ENCODE measurements at regions not wholly inside any gene's neighbourhood (a gene's known extent, or its start where the extent isn't known, plus 50 kb on each side); places are given as distances from the start of the nearest gene placed in this dataset.

DNA sequence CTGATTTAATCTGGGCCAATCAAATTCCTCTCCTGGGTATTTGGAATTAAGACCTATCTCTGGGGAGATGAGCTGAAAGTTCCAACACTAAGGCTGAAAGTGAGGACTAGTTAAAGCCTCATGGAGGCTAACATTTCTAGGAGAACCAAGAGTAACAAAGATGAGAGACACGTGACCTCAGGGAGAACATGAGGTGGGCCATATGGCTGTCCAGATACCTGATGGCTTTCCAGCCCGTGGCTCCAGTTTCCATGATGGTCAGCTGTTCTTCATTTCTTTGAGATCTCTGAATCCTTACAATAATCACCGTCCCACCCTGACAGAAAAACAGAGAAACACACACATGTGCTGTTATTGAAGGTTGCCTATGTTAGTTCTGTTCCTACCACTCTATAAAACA is 66.1 kb downstream of the LEPR start:
- DNase-seq (ENCODE audit: low read depth in 2 of 2, low spot score in 1 of 2): no peak

GRCh38 chr1:65489481-65489880 is 69.0 kb downstream of the LEPR start:
- DNase-seq (ENCODE audit: low read depth in 2 of 2, low spot score in 1 of 2): no peak

GRCh38 chr1:65490231-65491009 is 70.0 kb downstream of the LEPR start:
- DNase-seq (ENCODE audit: low read depth in 2 of 2, low spot score in 1 of 2): no peak

DNA sequence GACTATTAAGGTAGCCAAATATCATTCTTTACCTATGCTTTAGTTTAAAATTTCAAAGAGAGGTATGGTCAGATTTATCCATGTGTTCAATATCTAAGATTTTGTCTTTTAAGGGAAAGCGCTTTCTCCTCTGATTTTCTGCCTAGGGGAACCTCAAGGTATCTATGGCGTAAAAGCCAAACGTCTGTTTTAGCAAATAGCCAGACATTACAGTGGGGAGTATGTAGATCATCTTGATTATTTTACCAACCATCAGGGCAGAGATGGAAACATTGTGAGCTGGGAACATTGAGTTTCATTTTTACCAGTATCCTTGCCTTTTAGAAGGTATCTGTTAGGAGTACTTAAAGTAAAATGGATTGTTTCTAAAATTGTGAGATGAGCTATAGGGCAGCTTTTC is 71.0 kb downstream of the LEPR start:
- no peak for DNase-seq (ENCODE audit: low read depth in 2 of 2, low spot score in 1 of 2)

GRCh38 chr1:65493802-65494201 is 73.3 kb downstream of the LEPR start:
- DNase-seq (ENCODE audit: low read depth in 2 of 2, low spot score in 1 of 2): no peak

DNA sequence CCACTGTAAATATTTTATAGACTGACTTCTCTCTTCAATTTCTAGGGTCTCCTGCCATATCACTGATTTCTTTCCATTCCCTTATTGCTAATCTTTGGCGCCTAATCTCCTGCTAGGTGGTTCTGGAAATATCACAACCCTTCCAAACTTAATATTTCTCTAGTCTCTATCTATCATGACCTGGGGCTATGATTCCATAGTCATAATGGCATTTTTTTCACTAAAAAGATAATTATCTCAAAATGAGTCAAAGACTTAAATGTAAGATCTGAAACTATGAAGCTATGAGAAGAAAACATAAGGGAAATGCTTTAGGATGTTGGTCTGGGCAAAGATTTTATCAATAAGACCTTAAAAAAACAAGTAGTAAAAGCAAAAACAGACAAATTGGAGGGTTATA is 74.2 kb downstream of the LEPR start:
- no peak for DNase-seq (ENCODE audit: low read depth in 2 of 2, low spot score in 1 of 2)

DNA sequence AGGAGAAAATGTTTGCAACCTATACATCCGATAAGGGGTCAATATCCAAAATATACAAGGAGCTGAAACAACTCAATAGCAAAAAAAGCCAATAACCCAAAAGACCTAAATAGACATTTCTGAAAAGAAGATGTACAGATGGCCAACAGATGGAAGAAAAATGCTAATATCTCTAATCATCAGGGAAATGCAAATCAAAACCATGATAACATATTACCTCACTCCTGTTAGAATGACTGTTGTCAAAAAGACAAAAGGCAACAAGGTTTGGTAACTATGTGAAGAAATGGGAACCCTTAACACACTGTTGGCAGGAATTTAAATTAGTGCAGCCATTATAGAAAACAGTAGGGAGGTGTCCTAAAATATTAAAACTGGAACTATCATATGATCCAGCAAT is 74.7 kb downstream of the LEPR start:
- DNase-seq (ENCODE audit: low read depth in 2 of 2, low spot score in 1 of 2): no peak

DNA sequence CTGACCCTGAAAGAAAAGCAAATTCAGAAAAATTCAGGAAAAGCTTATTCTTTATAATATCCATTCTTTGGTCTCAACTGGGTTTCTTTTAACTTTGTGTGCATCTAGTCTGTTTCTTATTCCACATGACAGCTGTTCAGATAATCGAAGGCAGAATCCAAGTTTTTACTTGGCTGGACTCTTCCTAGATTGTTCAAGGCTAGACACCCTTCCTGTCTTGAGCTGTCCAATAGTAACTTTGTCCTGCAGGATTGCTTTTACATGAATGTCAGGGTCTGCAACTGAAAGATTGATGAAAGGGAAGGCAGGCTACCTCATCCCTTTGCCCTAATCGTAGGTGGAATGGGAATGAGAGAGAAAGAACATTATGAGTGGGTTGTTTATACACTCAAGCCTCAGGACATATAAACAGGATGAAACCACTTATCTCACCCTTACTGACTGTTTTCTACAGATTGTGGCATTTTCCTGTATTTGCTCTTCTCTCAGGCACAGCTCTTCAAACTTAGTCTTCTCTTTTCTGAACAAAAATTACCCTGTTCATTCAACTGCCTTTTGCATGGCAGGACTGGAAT is 76.9 kb downstream of the LEPR start:
- DNase-seq (ENCODE audit: low read depth in 2 of 2, low spot score in 1 of 2): no peak

DNA sequence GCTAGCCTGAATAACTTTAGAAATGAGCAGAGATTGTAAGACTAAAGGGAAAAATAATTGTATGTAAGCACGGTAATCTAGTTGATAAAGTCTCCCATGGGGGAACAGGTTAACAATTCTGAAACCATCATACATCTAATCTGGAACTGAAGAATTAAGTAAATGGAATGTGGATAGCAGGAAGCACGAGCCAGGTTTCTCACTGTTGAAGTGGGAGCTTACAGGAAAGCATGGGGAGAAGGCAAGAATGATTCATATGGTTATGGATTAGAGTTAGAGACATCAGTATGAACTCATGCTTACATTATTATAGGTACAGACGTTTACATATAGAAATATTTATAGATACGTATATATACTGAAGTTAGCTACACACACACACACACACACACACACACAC is 83.0 kb downstream of the LEPR start:
- no peak for DNase-seq (ENCODE audit: low read depth in 2 of 2, low spot score in 1 of 2)

DNA sequence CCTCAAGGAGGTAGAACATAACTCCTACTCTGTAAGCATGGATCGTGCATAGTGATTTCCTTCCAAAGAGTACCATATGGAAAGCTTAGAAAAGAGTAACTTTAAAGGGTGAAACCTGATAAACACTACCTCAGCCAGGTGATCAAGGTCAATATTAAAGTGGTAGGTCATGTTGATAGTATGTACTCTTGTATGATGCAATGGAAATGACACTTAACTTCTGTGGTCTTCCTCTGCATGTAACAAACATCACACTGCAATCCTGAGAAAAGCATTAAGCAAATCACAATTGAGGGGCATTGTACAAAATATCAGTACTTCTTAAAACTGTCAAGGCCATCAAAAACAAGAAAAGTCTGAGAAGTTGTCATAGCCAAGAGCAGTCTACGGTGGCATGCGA is 83.8 kb downstream of the LEPR start:
- DNase-seq (ENCODE audit: low read depth in 2 of 2, low spot score in 1 of 2): no peak

GRCh38 chr1:65505547-65506300 is 85.3 kb downstream of the LEPR start:
- no peak for DNase-seq (ENCODE audit: low read depth in 2 of 2, low spot score in 1 of 2)

DNA sequence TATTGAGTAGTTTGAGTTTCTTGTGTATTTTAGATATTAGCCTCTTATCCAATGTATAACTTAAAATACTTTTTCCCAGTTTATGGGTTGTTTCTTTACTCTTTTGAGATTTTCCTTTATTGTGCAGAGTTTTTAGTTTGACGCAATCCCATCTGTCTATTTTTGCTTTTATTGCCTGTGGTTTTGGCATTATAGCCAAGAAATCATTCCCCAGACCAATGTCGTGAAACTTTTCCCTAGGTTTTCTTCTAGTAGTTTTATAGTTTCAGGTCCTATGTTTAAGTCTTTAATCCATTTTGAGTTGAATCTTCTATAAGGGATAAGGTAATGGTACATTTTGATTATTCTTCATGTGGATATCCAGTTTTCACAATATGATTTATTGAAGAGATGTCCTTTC is 87.6 kb downstream of the LEPR start:
- no peak for DNase-seq (ENCODE audit: low read depth in 2 of 2, low spot score in 1 of 2)

DNA sequence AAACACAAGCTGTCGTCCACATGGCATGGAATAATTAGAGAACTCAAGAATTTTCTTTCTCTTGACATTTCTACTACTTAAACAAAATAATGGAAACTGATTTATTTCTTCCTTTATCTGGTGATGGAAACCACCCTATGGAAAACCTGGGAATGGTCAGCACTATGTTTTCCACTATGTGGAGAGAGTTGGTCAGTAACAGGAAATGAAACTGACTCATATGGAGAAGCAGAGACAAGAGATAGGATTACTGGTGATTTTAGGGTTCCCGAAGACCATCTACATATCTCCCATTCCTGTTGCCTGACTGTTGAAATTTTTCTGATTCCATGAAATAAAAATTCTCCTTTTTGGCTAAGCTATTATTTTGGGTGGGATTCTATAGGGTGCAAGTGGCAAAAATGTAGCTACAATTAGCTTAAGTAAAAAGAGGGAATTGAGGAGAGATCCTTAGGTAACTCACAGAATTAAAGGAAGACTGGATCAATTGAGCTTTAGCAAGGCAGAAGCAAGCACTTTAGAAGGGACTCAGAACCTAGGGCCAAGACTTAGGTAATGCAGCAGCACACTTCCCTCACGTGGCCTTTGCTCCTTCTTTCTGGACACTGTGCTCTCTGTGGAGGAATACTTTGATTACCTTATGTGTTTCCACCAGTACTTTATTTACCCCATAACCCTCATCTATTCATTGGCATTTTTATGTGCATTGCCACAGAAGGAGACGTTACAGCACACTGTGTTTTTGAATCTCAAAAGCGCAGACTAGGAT is 89.6 kb downstream of the LEPR start:
- no peak for DNase-seq (ENCODE audit: low read depth in 2 of 2, low spot score in 1 of 2)

- no peak for DNase-seq (ENCODE audit: low read depth in 2 of 2, low spot score in 1 of 2)
These were observed 90.5 kb downstream of the LEPR start for GRCh38 chr1:65510961-65511360.

GRCh38 chr1:65512383-65512782 is 91.9 kb downstream of the LEPR start:
- DNase-seq (ENCODE audit: low read depth in 2 of 2, low spot score in 1 of 2): no peak

DNA sequence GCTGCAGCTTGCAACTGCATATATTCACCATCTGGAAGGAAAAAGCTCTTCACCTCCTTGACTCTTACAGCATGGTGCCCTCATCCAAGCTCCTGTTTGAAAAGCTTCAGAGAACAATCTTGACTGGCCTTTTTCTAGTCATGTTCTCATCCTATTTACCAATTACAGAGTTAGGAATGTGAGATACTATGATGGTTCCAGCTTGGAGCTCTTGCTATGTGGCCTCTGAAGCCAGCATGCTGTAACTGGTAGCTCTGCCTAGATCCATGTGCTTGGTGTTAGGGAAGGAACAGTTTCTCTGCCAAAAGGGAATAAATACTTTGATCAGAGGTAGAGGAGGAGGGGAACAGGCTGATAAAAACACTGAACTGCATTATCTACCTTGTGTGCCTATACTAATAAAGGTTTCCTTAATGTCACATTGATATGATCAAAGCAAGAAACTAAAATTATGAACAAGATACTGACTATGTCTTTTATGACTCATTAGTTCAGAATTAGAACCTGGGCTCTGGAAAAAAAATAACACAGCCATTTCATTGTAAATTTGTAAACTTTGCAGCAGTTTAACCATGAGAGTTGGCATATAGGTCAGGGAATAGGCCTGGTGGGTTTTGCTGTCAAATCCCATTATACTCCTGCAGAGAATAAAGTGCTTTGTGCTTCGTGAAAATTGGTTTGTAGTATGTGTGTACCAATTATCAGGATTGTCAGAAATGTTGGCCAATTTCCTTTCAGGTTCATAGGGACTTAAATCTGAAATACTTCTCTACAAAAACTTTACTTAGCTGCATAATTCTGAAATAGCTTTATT is 92.7 kb downstream of the LEPR start:
- DNase-seq (ENCODE audit: low read depth in 2 of 2, low spot score in 1 of 2): no peak

- no peak for DNase-seq (ENCODE audit: low read depth in 2 of 2, low spot score in 1 of 2)
These were observed 93.6 kb downstream of the LEPR start for GRCh38 chr1:65514041-65514440.

- DNase-seq (ENCODE audit: low read depth in 2 of 2, low spot score in 1 of 2): no peak
These were observed 104.4 kb downstream of the LEPR start for GRCh38 chr1:65524931-65525265.

GRCh38 chr1:65525266-65526048 is 105.0 kb downstream of the LEPR start:
- DNase-seq (ENCODE audit: low read depth in 2 of 2, low spot score in 1 of 2): no peak

- no peak for DNase-seq (ENCODE audit: low read depth in 2 of 2, low spot score in 1 of 2)
These were observed 105.6 kb downstream of the LEPR start for GRCh38 chr1:65526049-65526556.

All from stimulated activated CD8-positive, alpha-beta memory T cell treated with anti-CD3 and anti-CD28 coated beads, Interleukin-4, amount 100 ng/mL, for 1 hour (primary cell).